NCI-H1092 (cell line): ENCODE measurements at regions not wholly inside any gene's neighbourhood (a gene's known extent, or its start where the extent isn't known, plus 50 kb on each side); places are given as distances from the start of the nearest gene placed in this dataset.
"Not testable (repeated sequence)": the region's sequence is repeated elsewhere in the genome, so short reads cannot be mapped to it uniquely, and the experiment has no call there.

Source experiments
- DNase-seq: peaks from one replicate; lab custom pipeline; 2025; lab: John Stamatoyannopoulos, UW

- no peak for DNase-seq
Observed at GRCh38 chr17:77619851-77620250, 338.7 kb upstream of the TNRC6C start.

GRCh38 chr17:77620282-77620681 is 338.2 kb upstream of the TNRC6C start:
- no peak for DNase-seq

GRCh38 chr17:77622084-77622483 is 336.4 kb upstream of the TNRC6C start:
- not testable (repeated sequence) for DNase-seq

GRCh38 chr17:77622647-77623046 is 335.9 kb upstream of the TNRC6C start:
- peak; percentile 58 for DNase-seq

- DNase-seq: not testable (repeated sequence)
Observed at GRCh38 chr17:77623321-77623720, 335.2 kb upstream of the TNRC6C start.

GRCh38 chr17:77628035-77628434 is 330.5 kb upstream of the TNRC6C start:
- DNase-seq: no peak

- not testable (repeated sequence) for DNase-seq
Observed at GRCh38 chr17:77629284-77629683, 329.2 kb upstream of the TNRC6C start.

GRCh38 chr17:77631307-77631706 is 327.2 kb upstream of the TNRC6C start:
- DNase-seq: no peak

GRCh38 chr17:77632619-77633018 is 325.9 kb upstream of the TNRC6C start:
- no peak for DNase-seq

GRCh38 chr17:77634710-77635109 is 323.8 kb upstream of the TNRC6C start:
- DNase-seq: no peak

GRCh38 chr17:77635176-77635575 is 323.3 kb upstream of the TNRC6C start:
- DNase-seq: no peak

- not testable (repeated sequence) for DNase-seq
Observed at GRCh38 chr17:77635785-77636184, 322.7 kb upstream of the TNRC6C start.

- no peak for DNase-seq
Observed at GRCh38 chr17:77636835-77637817, 321.4 kb upstream of the TNRC6C start.

GRCh38 chr17:77637818-77638575 is 320.5 kb upstream of the TNRC6C start:
- DNase-seq: no peak

GRCh38 chr17:77640252-77640651 is 318.3 kb upstream of the TNRC6C start:
- no peak for DNase-seq

- DNase-seq: no peak
Observed at GRCh38 chr17:77640916-77641605, 317.4 kb upstream of the TNRC6C start.

GRCh38 chr17:77641718-77642117 is 316.8 kb upstream of the TNRC6C start:
- DNase-seq: no peak

GRCh38 chr17:77644181-77645071 is 314.1 kb upstream of the TNRC6C start:
- DNase-seq: peak; percentile 79

GRCh38 chr17:77645072-77646045 is 313.1 kb upstream of the TNRC6C start:
- no peak for DNase-seq

- DNase-seq: no peak
Observed at GRCh38 chr17:77646046-77646430, 312.5 kb upstream of the TNRC6C start.
